Endothelial cell of umbilical vein (primary cell): ENCODE measurements at regions not wholly inside any gene's neighbourhood (a gene's known extent, or its start where the extent isn't known, plus 50 kb on each side); places are given as distances from the start of the nearest gene placed in this dataset.

Experiments used
- BruUV-seq: library from RNA; stranded (reverse); fragments of 400-500 nt; replicated peaks from 2 replicates; lab custom pipeline; 2021; lab: Mats Ljungman, UMichigan
- CTCF ChIA-PET: fragments of 300-600, 350-600 bp; sonication (Branson Sonifier 250); formaldehyde crosslinking; loops from one replicate; lab custom pipeline; 2021; ENCODE audit warnings: antibody characterized with exemption, inconsistent platforms; lab: Charles Lee
- POLR2A ChIA-PET: fragments of 300-600, 350-600 bp; sonication (Branson Sonifier 250); formaldehyde crosslinking; loops from one replicate; lab custom pipeline; 2021; ENCODE audit warnings: antibody characterized with exemption, inconsistent platforms; lab: Charles Lee
- DNase-seq: peaks from one replicate; pipeline ENCODE4 v3.0.0-alpha.2; 2011; ENCODE audit warnings: low read depth, low spot score
- FAIRE-seq: peaks from 2 replicates; lab custom pipeline; 2011; peaks lifted over from hg19 to GRCh38; lab: Jason Lieb, UNC
- H2AFZ ChIP-seq: 2 replicates; pipeline ENCODE4 v1.6.0; 2012; ENCODE audit warnings: low read depth, low read length, control low read depth, inconsistent platforms
- H3K27ac ChIP-seq: 2 replicates; pipeline ENCODE4 v1.5.1; 2011; ENCODE audit warnings: low read depth, mild to moderate bottlenecking, control low read depth, low read length, moderate library complexity; ENCODE audit not compliant: insufficient read depth
- H3K27me3 ChIP-seq, 2 experiments: 2 replicates each; pipeline versions ENCODE4 v1.6.0 to v1.6.1; 2011; ENCODE audit warnings: low read length in 2 of 2, mixed read lengths in 1 of 2; ENCODE audit not compliant: control insufficient read depth in 2 of 2, insufficient read depth in 2 of 2
- H3K36me3 ChIP-seq, 2 experiments: 2 replicates in 1 of 2; 3 replicates in 1 of 2; pipeline ENCODE4 v1.5.1; 2011; ENCODE audit warnings: low read length in 2 of 2, mild to moderate bottlenecking in 1 of 2, moderate library complexity in 1 of 2; ENCODE audit not compliant: control insufficient read depth in 2 of 2, insufficient read depth in 2 of 2; ENCODE audit errors: extremely low read depth in 1 of 2
- H3K4me1 ChIP-seq: 3 replicates; pipeline ENCODE4 v1.5.1; 2011; ENCODE audit warnings: mild to moderate bottlenecking, low read length; ENCODE audit not compliant: control insufficient read depth, insufficient read depth; ENCODE audit errors: extremely low read depth
- H3K4me2 ChIP-seq: 2 replicates; pipeline ENCODE4 v1.6.1; 2011; ENCODE audit warnings: low read length, control low read depth, mixed read lengths; ENCODE audit not compliant: insufficient read depth
- H3K4me3 ChIP-seq, 3 experiments: fragments of 200-600 bp in 1 of 3; sonication (generic), shearing (Covaris generic) in 1 of 3; replicated peaks in 1 of 3; 2 replicates each; pipeline ENCODE4 v1.5.1; 2011 to 2016; ENCODE audit warnings: control low read depth in 3 of 3, low read length in 3 of 3, mild to moderate bottlenecking in 2 of 3, inconsistent platforms in 1 of 3, low read depth in 1 of 3, moderate library complexity in 1 of 3; ENCODE audit not compliant: insufficient read depth in 1 of 3
- H3K79me2 ChIP-seq: 2 replicates; pipeline ENCODE4 v1.6.0; 2012; ENCODE audit warnings: low read length, inconsistent platforms; ENCODE audit not compliant: control insufficient read depth, insufficient read depth
- H3K9ac ChIP-seq: replicated peaks from 2 replicates; pipeline ENCODE3; 2011; ENCODE audit warnings: low read length, control low read depth; ENCODE audit not compliant: insufficient read depth; ENCODE audit errors: extremely low read depth
- H3K9me1 ChIP-seq: replicated peaks from 3 replicates; pipeline ENCODE4 v1.6.0; 2011; ENCODE audit warnings: mild to moderate bottlenecking, low read length; ENCODE audit not compliant: control insufficient read depth, insufficient read depth; ENCODE audit errors: extremely low read depth
- H3K9me3 ChIP-seq: replicated peaks from 2 replicates; pipeline ENCODE4 v1.5.1; 2012; ENCODE audit warnings: low read length, inconsistent platforms; ENCODE audit not compliant: control insufficient read depth, insufficient read depth
- H4K20me1 ChIP-seq: replicated peaks from 2 replicates; pipeline ENCODE3; 2011; ENCODE audit warnings: mild to moderate bottlenecking, low read length; ENCODE audit not compliant: control insufficient read depth, insufficient read depth; ENCODE audit errors: extremely low read depth
- EZH2 ChIP-seq: IDR thresholded peaks from 2 replicates; pipeline ENCODE4 v1.6.1; 2012; ENCODE audit warnings: borderline replicate concordance, low read depth, mild to moderate bottlenecking, moderate library complexity, low read length, inconsistent platforms; ENCODE audit not compliant: severe bottlenecking
- FOS ChIP-seq: IDR thresholded peaks from 2 replicates; pipeline ENCODE4 v1.6.1; 2011; ENCODE audit warnings: mild to moderate bottlenecking, low read length, moderate library complexity, borderline replicate concordance; ENCODE audit not compliant: insufficient read depth
- GATA2 ChIP-seq: IDR thresholded peaks from 2 replicates; pipeline ENCODE4 v1.7.0; 2011; ENCODE audit warnings: low read depth, mild to moderate bottlenecking, moderate library complexity, mixed read lengths, low read length; ENCODE audit not compliant: insufficient read length, insufficient read depth
- JUN ChIP-seq: IDR thresholded peaks from 2 replicates; pipeline ENCODE4 v1.6.1; 2011; ENCODE audit warnings: borderline replicate concordance, low read depth; ENCODE audit not compliant: insufficient read length, insufficient read depth
- MAX ChIP-seq: IDR thresholded peaks from 2 replicates; pipeline ENCODE4 v1.6.1; 2011; ENCODE audit not compliant: insufficient read depth, insufficient read length
- MYC ChIP-seq: IDR thresholded peaks from one replicate; pipeline ENCODE4 v1.6.1; 2011; ENCODE audit warnings: mild to moderate bottlenecking, low read depth, low read length
- POLR2A ChIP-seq: IDR thresholded peaks from 2 replicates; pipeline ENCODE4 v1.6.1; 2012; ENCODE audit warnings: low read depth, mild to moderate bottlenecking, control low read depth, low read length
- POLR2AphosphoS5 ChIP-seq: IDR thresholded peaks from 2 replicates; pipeline ENCODE4 v1.6.1; 2012; ENCODE audit warnings: low read depth, mild to moderate bottlenecking, control low read depth, low read length, moderate library complexity; ENCODE audit not compliant: insufficient read depth
- dilution Hi-C: fragments of 300-500 bp; cut with MboI; formaldehyde crosslinking; loops from one replicate; pipeline ENCODE4 v1.15.0; 2019; ENCODE audit warnings: low sequenced_read_pairs; ENCODE audit not compliant: extremely low pct_ligation_motif_present
- intact Hi-C: fragments of 100-400 bp; cut with micrococcal nuclease; formaldehyde crosslinking; loops from one replicate; pipeline ENCODE4 v1.10.0; 2022
- TF ChIP-seq, protein P1 (sequence below), 2 donors: IDR thresholded peaks; 1 replicate in 1 of 2; 2 replicates in 1 of 2; pipeline ENCODE4 v1.5.1; 2011; ENCODE audit warnings: low read length in 2 of 2, mild to moderate bottlenecking in 2 of 2, moderate library complexity in 2 of 2, control low read depth in 1 of 2, inconsistent platforms in 1 of 2, low read depth in 1 of 2; ENCODE audit not compliant: insufficient read depth in 1 of 2; ENCODE audit errors: extremely low read depth in 1 of 2

DNA sequence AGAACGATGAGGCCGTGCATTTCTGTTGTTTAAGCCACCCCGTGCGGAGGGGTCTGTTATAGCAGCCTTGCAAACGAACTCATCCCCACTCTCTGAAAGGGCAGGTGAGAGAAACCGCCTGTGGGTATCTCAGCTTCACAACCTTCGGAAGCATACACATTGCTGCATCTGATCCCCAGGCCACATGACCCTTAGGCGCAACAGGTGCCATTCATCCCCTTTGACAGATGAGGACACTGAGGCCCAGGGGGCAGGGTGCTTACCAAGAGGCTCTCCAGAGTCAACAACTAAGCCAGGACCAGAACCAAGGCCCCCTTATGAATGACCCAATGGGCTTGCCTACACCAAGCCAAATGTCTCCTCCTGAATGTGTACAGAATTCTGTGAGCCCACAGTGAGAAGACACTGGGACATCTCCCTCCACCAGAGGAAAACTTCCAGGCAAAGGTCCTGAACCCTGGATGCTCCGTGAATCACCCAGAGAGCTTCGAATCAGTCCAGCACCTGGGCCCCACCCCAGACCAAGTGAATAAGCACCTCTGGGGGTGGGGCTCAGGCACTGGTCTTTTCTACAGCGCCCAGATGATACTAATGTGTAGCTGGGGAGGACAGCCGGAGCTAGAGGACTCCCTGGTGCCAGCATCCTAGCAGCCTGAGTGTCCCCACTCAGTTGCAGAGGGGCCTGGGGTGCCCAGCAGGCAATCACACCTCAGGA lies 83.2 kb downstream of the BUD13 start:
- Histone ChIP-seq H3K4me3 (no peak overlapping the region), H2AFZ (no peak overlapping the region), H3K9ac (no peak overlapping the region), H3K27me3 (peaks cover 3 to 4% of the 10 kb centered on the region in 2 experiments), H3K79me2 (no peaks in the 10 kb centered on the region), H4K20me1 (no peaks in the 10 kb centered on the region), H3K4me2 (no peak overlapping the region), H3K36me3 (no peaks in the 10 kb centered on the region), H3K4me1 (no peaks in the 10 kb centered on the region), H3K9me1 (no peaks in the 10 kb centered on the region), H3K9me3 (no peaks in the 10 kb centered on the region), H3K27ac (no peak overlapping the region)
- intact Hi-C loops (loop anchor here (2.0 to 5.0 kb wide), 3 partner anchors 192 to 1355 kb away; no protein-coding TSS in a partner anchor), dilution Hi-C loops (no loop called here)
- TF ChIP-seq MAX (no peak), JUN (no peak), MYC (no peak), POLR2A (no peak), EZH2 (no peak), FOS (no peak), POLR2AphosphoS5 (no peak), GATA2 (no peak)
- TF ChIP-seq, protein P1, sequence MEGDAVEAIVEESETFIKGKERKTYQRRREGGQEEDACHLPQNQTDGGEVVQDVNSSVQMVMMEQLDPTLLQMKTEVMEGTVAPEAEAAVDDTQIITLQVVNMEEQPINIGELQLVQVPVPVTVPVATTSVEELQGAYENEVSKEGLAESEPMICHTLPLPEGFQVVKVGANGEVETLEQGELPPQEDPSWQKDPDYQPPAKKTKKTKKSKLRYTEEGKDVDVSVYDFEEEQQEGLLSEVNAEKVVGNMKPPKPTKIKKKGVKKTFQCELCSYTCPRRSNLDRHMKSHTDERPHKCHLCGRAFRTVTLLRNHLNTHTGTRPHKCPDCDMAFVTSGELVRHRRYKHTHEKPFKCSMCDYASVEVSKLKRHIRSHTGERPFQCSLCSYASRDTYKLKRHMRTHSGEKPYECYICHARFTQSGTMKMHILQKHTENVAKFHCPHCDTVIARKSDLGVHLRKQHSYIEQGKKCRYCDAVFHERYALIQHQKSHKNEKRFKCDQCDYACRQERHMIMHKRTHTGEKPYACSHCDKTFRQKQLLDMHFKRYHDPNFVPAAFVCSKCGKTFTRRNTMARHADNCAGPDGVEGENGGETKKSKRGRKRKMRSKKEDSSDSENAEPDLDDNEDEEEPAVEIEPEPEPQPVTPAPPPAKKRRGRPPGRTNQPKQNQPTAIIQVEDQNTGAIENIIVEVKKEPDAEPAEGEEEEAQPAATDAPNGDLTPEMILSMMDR (IDR thresholded peaks at IDR 0.05; ENCODE audit: extremely low read depth in 1 of 2, insufficient read depth in 1 of 2, low read depth in 1 of 2, low read length in 2 of 2) = no peak
- CTCF ChIA-PET = interaction anchor here (0.9 to 4.1 kb wide), 3 partner anchors 12 to 474 kb away, joined by 3 to 112 read pairs (median 57); no protein-coding TSS in a partner anchor
- no peak for FAIRE-seq
- no peak for DNase-seq
- POLR2A ChIA-PET = no interaction called here
- BruUV-seq = no TSS peak
